Liver (tissue), 7 donors: ENCODE measurements at regions not wholly inside any gene's neighbourhood (a gene's known extent, or its start where the extent isn't known, plus 50 kb on each side); places are given as distances from the start of the nearest gene placed in this dataset.

ENCODE experiments used
- DNase-seq: peaks from one replicate; pipeline ENCODE4 v3.0.0-alpha.2; 2017; ENCODE audit warnings: low spot score
- H3K27ac ChIP-seq, 2 donors: one replicate each; pipeline ENCODE4 v1.7.0; 2013; ENCODE audit warnings: inconsistent platforms in 2 of 2, low read length in 2 of 2, control low read depth in 1 of 2, low read depth in 1 of 2, mild to moderate bottlenecking in 1 of 2
- H3K27me3 ChIP-seq, 4 donors: one replicate each; pipeline versions ENCODE4 v1.6.1 to v1.7.0; 2013; ENCODE audit warnings: low read length in 3 of 4, inconsistent platforms in 1 of 4, mild to moderate bottlenecking in 1 of 4, moderate library complexity in 1 of 4; ENCODE audit not compliant: control insufficient read depth in 4 of 4, insufficient read depth in 4 of 4
- H3K36me3 ChIP-seq, 4 donors: one replicate each; pipeline versions ENCODE4 v1.6.1 to v1.7.0; 2013; ENCODE audit warnings: low read length in 3 of 4, mild to moderate bottlenecking in 3 of 4, low read depth in 1 of 4, moderate library complexity in 1 of 4; ENCODE audit not compliant: control insufficient read depth in 4 of 4, insufficient read depth in 3 of 4
- H3K4me1 ChIP-seq, 4 donors: one replicate each; pipeline versions ENCODE4 v1.6.1 to v1.7.0; 2013; ENCODE audit warnings: low read length in 3 of 4, mild to moderate bottlenecking in 3 of 4, moderate library complexity in 1 of 4; ENCODE audit not compliant: control insufficient read depth in 4 of 4, insufficient read depth in 4 of 4
- H3K4me3 ChIP-seq, 3 donors: one replicate each; pipeline versions ENCODE4 v1.6.1 to v1.7.0; 2013; ENCODE audit warnings: low read length in 3 of 3, control low read depth in 1 of 3, low read depth in 1 of 3, mild to moderate bottlenecking in 1 of 3
- H3K9ac ChIP-seq, 2 donors: one replicate each; pipeline ENCODE4 v1.7.0; 2013; ENCODE audit warnings: low read length in 2 of 2, mild to moderate bottlenecking in 2 of 2, moderate library complexity in 2 of 2, control low read depth in 1 of 2, low read depth in 1 of 2
- H3K9me3 ChIP-seq, 4 donors: one replicate each; pipeline versions ENCODE4 v1.6.1 to v1.7.0; 2013; ENCODE audit warnings: low read length in 3 of 4; ENCODE audit not compliant: control insufficient read depth in 4 of 4
- ATF3 ChIP-seq: IDR thresholded peaks from 2 replicates; pipeline ENCODE4 v1.6.1; 2016; ENCODE audit warnings: antibody characterized with exemption
- FOXA2 ChIP-seq: IDR thresholded peaks from 2 replicates; pipeline ENCODE4 v1.6.1; 2016; ENCODE audit warnings: antibody characterized with exemption
- HNF4A ChIP-seq, 2 donors: conservative IDR thresholded peaks; 2 replicates each; pipeline ENCODE4 v1.6.1; 2016; ENCODE audit warnings: antibody characterized with exemption in 2 of 2, mild to moderate bottlenecking in 2 of 2
- HNF4G ChIP-seq: IDR thresholded peaks from 2 replicates; pipeline ENCODE4 v1.6.1; 2016; ENCODE audit warnings: antibody characterized with exemption
- JUND ChIP-seq, 2 donors: IDR thresholded peaks; 2 replicates each; pipeline ENCODE4 v1.6.1; 2016; ENCODE audit warnings: antibody characterized with exemption in 2 of 2
- RAD21 ChIP-seq, 2 donors: IDR thresholded peaks; 2 replicates each; pipeline ENCODE4 v1.6.1; 2016; ENCODE audit warnings: antibody characterized with exemption in 2 of 2, mild to moderate bottlenecking in 2 of 2
- REST ChIP-seq: IDR thresholded peaks from 2 replicates; pipeline ENCODE4 v1.6.1; 2016; ENCODE audit warnings: antibody characterized with exemption, mild to moderate bottlenecking
- RXRA ChIP-seq, 2 donors: IDR thresholded peaks; 2 replicates each; pipeline ENCODE4 v1.6.1; 2017 to 2018; ENCODE audit warnings: antibody characterized with exemption in 2 of 2, mild to moderate bottlenecking in 1 of 2
- TAF1 ChIP-seq: conservative IDR thresholded peaks from 2 replicates; pipeline ENCODE4 v1.6.1; 2016; ENCODE audit warnings: antibody characterized with exemption, mild to moderate bottlenecking
- YY1 ChIP-seq: IDR thresholded peaks from 2 replicates; pipeline ENCODE4 v1.6.1; 2016; ENCODE audit warnings: antibody characterized with exemption, mild to moderate bottlenecking
- WGBS: extraction: QIAGEN DNeasy Blood & Tissue Kit; methylation state at CpG from one replicate; pipeline ENCODE4 v1.1.7; 2013; 5-methylcytosine and 5-hydroxymethylcytosine counted together
- TF ChIP-seq, protein P1 (sequence below): IDR thresholded peaks from 2 replicates; pipeline ENCODE4 v1.6.1; 2016; ENCODE audit warnings: antibody characterized with exemption
- donor health status: healthy.
- donor health status: healthy.
- donor health status: healthy.
- donor health status: healthy.

DNA sequence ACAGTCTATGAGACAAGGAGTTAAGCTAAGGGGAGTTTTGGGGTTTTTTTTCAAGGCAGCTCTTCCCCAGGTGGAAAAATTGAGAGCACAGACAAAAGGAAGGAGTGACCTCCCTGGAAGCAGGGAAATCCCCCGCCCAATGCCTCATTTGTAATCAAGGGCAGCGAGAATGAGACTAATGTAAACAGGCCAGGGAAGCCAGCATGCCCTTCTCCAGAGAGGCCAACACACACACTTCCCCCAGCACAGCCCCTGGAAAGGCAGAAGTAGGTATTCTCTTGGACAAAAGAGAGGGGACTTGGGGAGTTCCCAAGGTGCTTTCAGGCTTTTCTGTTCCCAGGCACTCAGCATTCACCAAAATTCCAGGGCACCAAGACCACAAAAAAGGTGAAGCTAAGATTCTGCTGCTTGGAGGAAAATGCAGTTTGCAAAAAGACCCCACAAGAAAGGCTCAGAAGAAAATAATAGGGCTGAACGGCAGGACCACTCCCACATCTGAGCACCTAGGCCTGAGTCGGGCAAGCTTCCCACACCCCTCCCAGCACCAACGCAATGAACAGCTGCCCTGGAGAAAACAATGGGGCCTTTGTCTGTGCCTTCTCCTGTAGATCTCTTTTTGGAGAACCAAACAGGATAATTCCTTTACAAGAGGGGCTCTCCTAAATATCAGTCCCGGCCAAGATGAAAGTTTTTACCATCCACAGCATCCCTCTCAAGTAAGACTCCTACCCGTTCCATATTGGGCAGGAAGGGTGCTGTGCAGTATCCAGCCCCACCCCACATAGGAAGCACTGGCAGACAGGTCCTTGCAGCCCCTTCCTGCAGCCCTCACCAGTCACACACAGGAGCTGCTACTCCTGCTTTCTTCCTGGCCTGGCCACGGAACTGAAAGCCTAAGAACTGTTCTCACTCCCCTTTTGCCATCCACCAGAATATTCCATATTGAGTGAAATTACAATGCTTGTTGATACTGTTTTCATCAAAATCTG is 70.7 kb upstream of the AKIP1 start:
- H3K27ac ChIP-seq = no peak overlapping the region
- H3K36me3 ChIP-seq = no peaks in the 10 kb centered on the region
- no peak overlapping the region for H3K4me3 ChIP-seq
- no peaks in the 10 kb centered on the region for H3K4me1 ChIP-seq
- H3K27me3 ChIP-seq = peaks cover 0 to 3% (median 0%) of the 10 kb centered on the region in 4 donors
- no peak overlapping the region for H3K9ac ChIP-seq
- 70% methylated on average over 8 of the region's 8 CpGs for whole genome bisulfite sequencing
- no peak for TF ChIP-seq ATF3
- TF ChIP-seq FOXA2 = no peak
- no peak for TF ChIP-seq HNF4G
- TF ChIP-seq JUND (IDR thresholded peaks at IDR 0.05) = no peak
- no peak for TF ChIP-seq YY1
- TF ChIP-seq RAD21 (IDR thresholded peaks at IDR 0.05) = no peak
- TF ChIP-seq RXRA (IDR thresholded peaks at IDR 0.05) = no peak
- no peak for TF ChIP-seq HNF4A (conservative IDR thresholded peaks at IDR 0.05)
- TF ChIP-seq, protein P1, sequence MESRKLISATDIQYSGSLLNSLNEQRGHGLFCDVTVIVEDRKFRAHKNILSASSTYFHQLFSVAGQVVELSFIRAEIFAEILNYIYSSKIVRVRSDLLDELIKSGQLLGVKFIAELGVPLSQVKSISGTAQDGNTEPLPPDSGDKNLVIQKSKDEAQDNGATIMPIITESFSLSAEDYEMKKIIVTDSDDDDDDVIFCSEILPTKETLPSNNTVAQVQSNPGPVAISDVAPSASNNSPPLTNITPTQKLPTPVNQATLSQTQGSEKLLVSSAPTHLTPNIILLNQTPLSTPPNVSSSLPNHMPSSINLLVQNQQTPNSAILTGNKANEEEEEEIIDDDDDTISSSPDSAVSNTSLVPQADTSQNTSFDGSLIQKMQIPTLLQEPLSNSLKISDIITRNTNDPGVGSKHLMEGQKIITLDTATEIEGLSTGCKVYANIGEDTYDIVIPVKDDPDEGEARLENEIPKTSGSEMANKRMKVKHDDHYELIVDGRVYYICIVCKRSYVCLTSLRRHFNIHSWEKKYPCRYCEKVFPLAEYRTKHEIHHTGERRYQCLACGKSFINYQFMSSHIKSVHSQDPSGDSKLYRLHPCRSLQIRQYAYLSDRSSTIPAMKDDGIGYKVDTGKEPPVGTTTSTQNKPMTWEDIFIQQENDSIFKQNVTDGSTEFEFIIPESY = no peak
- TF ChIP-seq TAF1 = no peak
- H3K9me3 ChIP-seq = no peaks in the 10 kb centered on the region
- no peak for DNase-seq

GRCh38 chr11:8841899-8842298 is 69.1 kb upstream of the AKIP1 start:
- H3K27me3 ChIP-seq = no peaks in the 10 kb centered on the region
- TF ChIP-seq, protein P1 = no peak
- no peak for TF ChIP-seq REST
- H3K27ac ChIP-seq = no peak overlapping the region
- H3K4me1 ChIP-seq = no peaks in the 10 kb centered on the region
- 71% methylated on average over 7 of the region's 7 CpGs for WGBS
- H3K9ac ChIP-seq = no peak overlapping the region
- no peak for DNase-seq
- H3K4me3 ChIP-seq = no peak overlapping the region
- no peaks in the 10 kb centered on the region for H3K9me3 ChIP-seq
- no peaks in the 10 kb centered on the region for H3K36me3 ChIP-seq
